Pancreas (tissue), 10 donors: ENCODE measurements at regions not wholly inside any gene's neighbourhood (a gene's known extent, or its start where the extent isn't known, plus 50 kb on each side); places are given as distances from the start of the nearest gene placed in this dataset.

Source experiments
- ATAC-seq, 4 donors: fragments of 200-7000 bp; cut with Tn5 transposase; one replicate each; pipeline versions ENCODE4 v1.8.0 to v1.9.1; 2020; ENCODE audit warnings: mild to moderate bottlenecking in 4 of 4, moderate library complexity in 4 of 4
- DNase-seq, 6 donors: peaks; one replicate each; pipeline ENCODE4 v3.0.0-alpha.2; 2020
- FAIRE-seq: peaks from 2 replicates; lab custom pipeline; 2012; peaks lifted over from hg19 to GRCh38; lab: Jason Lieb, UNC
- H3K27ac ChIP-seq, 4 donors: fragments of 200-600 bp; sonication (generic); 1 replicate in 3 of 4; 2 replicates in 1 of 4; pipeline versions ENCODE4 v1.5.0 to v1.8.0; 2020
- H3K27me3 ChIP-seq, 4 donors: fragments of 200-600 bp; one replicate each; pipeline ENCODE4 v1.8.0; 2021
- H3K36me3 ChIP-seq, 3 donors: fragments of 200-600 bp; sonication (generic) in 1 of 3; one replicate each; pipeline versions ENCODE4 v1.5.0 to v1.8.0; 2020 to 2021
- H3K4me1 ChIP-seq, 3 donors: fragments of 200-600 bp; one replicate each; pipeline ENCODE4 v1.8.0; 2021
- H3K4me3 ChIP-seq, 4 donors: fragments of 200-600 bp; sonication (generic) in 2 of 4; one replicate each; pipeline versions ENCODE4 v1.5.0 to v1.8.0; 2020 to 2021
- H3K9me3 ChIP-seq, 4 donors: fragments of 200-600 bp; one replicate each; pipeline ENCODE4 v1.8.0; 2021
- WGBS, 2 donors: extraction: QIAGEN DNeasy Blood & Tissue Kit; methylation state at CpG; one replicate each; pipeline ENCODE4 v1.1.7; 2013; 5-methylcytosine and 5-hydroxymethylcytosine counted together
- intact Hi-C, 3 donors: fragments of 100-400 bp; cut with DNase I; formaldehyde crosslinking; loops; one replicate each; pipeline versions ENCODE4 v1.11.1 to v1.14.2; 2022
- TF ChIP-seq, protein P1 (sequence below), 4 donors: fragments of 200-600 bp; sonication (generic) in 3 of 4; IDR thresholded peaks; one replicate each; pipeline versions ENCODE4 v1.5.0 to v1.8.0; 2021; ENCODE audit warnings: antibody characterized with exemption in 4 of 4
- donor health status: healthy with polysubstance abuse.
- donor health status: DM: no; HTN: no; CAD: no; lungs with moderate emphysema.
- donor health status: DM: no; HTN: no; CAD: no.
- donor health status: control.
- donor health status: control.
- donor health status: Bipolar disorder and iron deficiency.
- donor health status: DM: yes; HTN: yes; CAD: no.
- donor health status: DM: no; HTN: no; CAD: no.
- donor health status: DM: no; HTN: no; CAD: no.
- donor health status: DM: yes; HTN: yes; CAD: no.

DNA sequence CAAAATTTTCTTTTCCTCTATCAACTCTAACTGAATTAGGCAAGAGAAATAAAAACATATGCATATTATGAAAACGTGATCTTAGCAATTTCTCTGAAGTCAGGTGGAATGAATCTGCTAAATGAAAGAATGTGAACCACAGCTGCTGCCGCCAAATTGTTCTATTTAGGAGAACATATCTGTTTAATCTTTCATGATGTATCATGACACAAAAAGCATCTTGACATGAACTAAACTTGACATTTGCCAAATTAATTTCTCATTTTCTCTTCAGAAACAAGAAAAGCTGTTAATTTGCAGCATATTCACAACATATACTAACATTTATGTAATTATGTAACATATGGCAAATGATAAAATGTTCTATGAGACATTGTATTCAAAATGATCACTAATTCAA, 1237.9 kb downstream of the TECRL start:
- FAIRE-seq = no peak
- no peak for ATAC-seq
- 48 to 49% methylated on average over 2 of the region's 2 CpGs for WGBS, 2 donors

GRCh38 chr4:63170923-63171322, 1238.3 kb downstream of the TECRL start:
- 55 to 70% methylated on average over 2 of the region's 2 CpGs for WGBS, 2 donors
- TF ChIP-seq, protein P1, sequence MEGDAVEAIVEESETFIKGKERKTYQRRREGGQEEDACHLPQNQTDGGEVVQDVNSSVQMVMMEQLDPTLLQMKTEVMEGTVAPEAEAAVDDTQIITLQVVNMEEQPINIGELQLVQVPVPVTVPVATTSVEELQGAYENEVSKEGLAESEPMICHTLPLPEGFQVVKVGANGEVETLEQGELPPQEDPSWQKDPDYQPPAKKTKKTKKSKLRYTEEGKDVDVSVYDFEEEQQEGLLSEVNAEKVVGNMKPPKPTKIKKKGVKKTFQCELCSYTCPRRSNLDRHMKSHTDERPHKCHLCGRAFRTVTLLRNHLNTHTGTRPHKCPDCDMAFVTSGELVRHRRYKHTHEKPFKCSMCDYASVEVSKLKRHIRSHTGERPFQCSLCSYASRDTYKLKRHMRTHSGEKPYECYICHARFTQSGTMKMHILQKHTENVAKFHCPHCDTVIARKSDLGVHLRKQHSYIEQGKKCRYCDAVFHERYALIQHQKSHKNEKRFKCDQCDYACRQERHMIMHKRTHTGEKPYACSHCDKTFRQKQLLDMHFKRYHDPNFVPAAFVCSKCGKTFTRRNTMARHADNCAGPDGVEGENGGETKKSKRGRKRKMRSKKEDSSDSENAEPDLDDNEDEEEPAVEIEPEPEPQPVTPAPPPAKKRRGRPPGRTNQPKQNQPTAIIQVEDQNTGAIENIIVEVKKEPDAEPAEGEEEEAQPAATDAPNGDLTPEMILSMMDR (IDR thresholded peaks at IDR 0.05) = no peak
- H3K4me1 ChIP-seq = no peaks in the 10 kb centered on the region
- no peaks in the 10 kb centered on the region for H3K9me3 ChIP-seq
- no peaks in the 10 kb centered on the region for H3K27me3 ChIP-seq
- no peak overlapping the region for H3K27ac ChIP-seq
- intact Hi-C loops = no loop called here
- DNase-seq = no peak
- FAIRE-seq = no peak
- H3K36me3 ChIP-seq = no peaks in the 10 kb centered on the region
- ATAC-seq = no peak
- no peak overlapping the region for H3K4me3 ChIP-seq

More for the DNA sequence above, 1237.9 kb downstream of the TECRL start:
- H3K27me3 ChIP-seq = no peaks in the 10 kb centered on the region
- H3K36me3 ChIP-seq = no peaks in the 10 kb centered on the region
- no peaks in the 10 kb centered on the region for H3K9me3 ChIP-seq
- H3K4me1 ChIP-seq = no peaks in the 10 kb centered on the region
- no peak overlapping the region for H3K27ac ChIP-seq
- TF ChIP-seq, protein P1 (IDR thresholded peaks at IDR 0.05) = no peak
- DNase-seq = no peak
- intact Hi-C loops = no loop called here
- H3K4me3 ChIP-seq = no peak overlapping the region

- Histone ChIP-seq H3K4me3 (no peak overlapping the region), H3K9me3 (no peaks in the 10 kb centered on the region), H3K27ac (no peak overlapping the region), H3K36me3 (no peaks in the 10 kb centered on the region), H3K4me1 (no peaks in the 10 kb centered on the region), H3K27me3 (no peaks in the 10 kb centered on the region)
- ATAC-seq = no peak
- TF ChIP-seq, protein P1 (IDR thresholded peaks at IDR 0.05) = no peak
- WGBS, 2 donors = 61 to 81% methylated on average over 2 of the region's 2 CpGs
- FAIRE-seq = no peak
- no peak for DNase-seq
- intact Hi-C loops = no loop called here
These were observed 1239.4 kb downstream of the TECRL start for GRCh38 chr4:63169836-63170235.

- ATAC-seq = no peak
- H3K4me1 ChIP-seq = no peaks in the 10 kb centered on the region
- no peak overlapping the region for H3K27ac ChIP-seq
- TF ChIP-seq, protein P1 (IDR thresholded peaks at IDR 0.05) = no peak
- no peak overlapping the region for H3K4me3 ChIP-seq
- WGBS, 2 donors = 49 to 81% methylated on average over 1 of the region's 1 CpG
- FAIRE-seq = no peak
- intact Hi-C loops = no loop called here
- no peaks in the 10 kb centered on the region for H3K36me3 ChIP-seq
- H3K27me3 ChIP-seq = no peaks in the 10 kb centered on the region
- H3K9me3 ChIP-seq = no peaks in the 10 kb centered on the region
- DNase-seq = no peak
These were observed 1253.7 kb downstream of the TECRL start for GRCh38 chr4:63155561-63155960.

- Histone ChIP-seq H3K27me3 (no peaks in the 10 kb centered on the region), H3K4me3 (no peak overlapping the region), H3K27ac (no peak overlapping the region), H3K36me3 (no peaks in the 10 kb centered on the region), H3K4me1 (no peaks in the 10 kb centered on the region), H3K9me3 (no peaks in the 10 kb centered on the region)
- ATAC-seq = no peak
- DNase-seq = no peak
- FAIRE-seq = no peak
- 56 to 85% methylated on average over 5 of the region's 5 CpGs for WGBS, 2 donors
- intact Hi-C loops = no loop called here
- TF ChIP-seq, protein P1 (IDR thresholded peaks at IDR 0.05) = no peak
These were observed 1285.8 kb downstream of the TECRL start for GRCh38 chr4:63123441-63123840.
